ENCODE measurements at regions not wholly inside any gene's neighbourhood (a gene's known extent, or its start where the extent isn't known, plus 50 kb on each side); places are given as distances from the start of the nearest gene placed in this dataset.

GRCh38 chr4:10366628-10367027 is 90.6 kb downstream of the ZNF518B start:
- TF ChIP-seq POLR2A (IDR thresholded peaks at IDR 0.05; ENCODE audit: borderline replicate concordance, extremely low read depth, insufficient read depth, insufficient read length) (no peak), EZH2phosphoT487 (IDR thresholded peaks at IDR 0.05; ENCODE audit: borderline replicate concordance) (no peak), EZH2 (IDR thresholded peaks at IDR 0.05) (no peak), JUND (IDR thresholded peaks at IDR 0.05) (no peak)
- TF ChIP-seq, protein P1, sequence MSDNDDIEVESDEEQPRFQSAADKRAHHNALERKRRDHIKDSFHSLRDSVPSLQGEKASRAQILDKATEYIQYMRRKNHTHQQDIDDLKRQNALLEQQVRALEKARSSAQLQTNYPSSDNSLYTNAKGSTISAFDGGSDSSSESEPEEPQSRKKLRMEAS (IDR thresholded peaks at IDR 0.05): no peak
- TF ChIP-seq, protein P2, sequence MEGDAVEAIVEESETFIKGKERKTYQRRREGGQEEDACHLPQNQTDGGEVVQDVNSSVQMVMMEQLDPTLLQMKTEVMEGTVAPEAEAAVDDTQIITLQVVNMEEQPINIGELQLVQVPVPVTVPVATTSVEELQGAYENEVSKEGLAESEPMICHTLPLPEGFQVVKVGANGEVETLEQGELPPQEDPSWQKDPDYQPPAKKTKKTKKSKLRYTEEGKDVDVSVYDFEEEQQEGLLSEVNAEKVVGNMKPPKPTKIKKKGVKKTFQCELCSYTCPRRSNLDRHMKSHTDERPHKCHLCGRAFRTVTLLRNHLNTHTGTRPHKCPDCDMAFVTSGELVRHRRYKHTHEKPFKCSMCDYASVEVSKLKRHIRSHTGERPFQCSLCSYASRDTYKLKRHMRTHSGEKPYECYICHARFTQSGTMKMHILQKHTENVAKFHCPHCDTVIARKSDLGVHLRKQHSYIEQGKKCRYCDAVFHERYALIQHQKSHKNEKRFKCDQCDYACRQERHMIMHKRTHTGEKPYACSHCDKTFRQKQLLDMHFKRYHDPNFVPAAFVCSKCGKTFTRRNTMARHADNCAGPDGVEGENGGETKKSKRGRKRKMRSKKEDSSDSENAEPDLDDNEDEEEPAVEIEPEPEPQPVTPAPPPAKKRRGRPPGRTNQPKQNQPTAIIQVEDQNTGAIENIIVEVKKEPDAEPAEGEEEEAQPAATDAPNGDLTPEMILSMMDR (IDR thresholded peaks at IDR 0.05 in 2 of 3, conservative IDR thresholded peaks at IDR 0.05 in 1 of 3; ENCODE audit: borderline replicate concordance in 1 of 3, insufficient read depth in 1 of 3, low read depth in 2 of 3, low read length in 2 of 3): no peak

All from HCT116 (cell line).